ENCODE measurements at regions not wholly inside any gene's neighbourhood (a gene's known extent, or its start where the extent isn't known, plus 50 kb on each side); places are given as distances from the start of the nearest gene placed in this dataset.

GRCh38 chr6:7033202-7033601 is 74.6 kb upstream of the RREB1 start:
- TF ChIP-seq MAX (IDR thresholded peaks at IDR 0.05) (no peak), CEBPB (IDR thresholded peaks at IDR 0.05) (no peak), TAF1 (IDR thresholded peaks at IDR 0.05; ENCODE audit: low read depth) (no peak), EP300 (IDR thresholded peaks at IDR 0.05; ENCODE audit: borderline replicate concordance) (no peak), USF1 (IDR thresholded peaks at IDR 0.05) (no peak), NFIC (IDR thresholded peaks at IDR 0.05) (no peak), YY1 (IDR thresholded peaks at IDR 0.05; ENCODE audit: low read depth) (no peak), TCF12 (IDR thresholded peaks at IDR 0.05; ENCODE audit: low read depth) (no peak), REST (IDR thresholded peaks at IDR 0.05; ENCODE audit: low read depth) (no peak)

All from Ishikawa (cell line).